OCI-LY3 (cell line): ENCODE measurements at regions not wholly inside any gene's neighbourhood (a gene's known extent, or its start where the extent isn't known, plus 50 kb on each side); places are given as distances from the start of the nearest gene placed in this dataset.

ENCODE experiments used
- CTCF ChIP-seq: fragments of 200-600, 300-600 bp; sonication (generic); IDR thresholded peaks from 2 replicates; pipeline ENCODE4 v1.5.1; 2014; ENCODE audit warnings: antibody characterized with exemption, low read length, low read depth
- EZH2phosphoT487 ChIP-seq: fragments of 200-600 bp; shearing (Covaris generic); IDR thresholded peaks from 2 replicates; pipeline ENCODE4 v1.6.1; 2018; ENCODE audit warnings: antibody characterized with exemption, mixed run types, low read depth

DNA sequence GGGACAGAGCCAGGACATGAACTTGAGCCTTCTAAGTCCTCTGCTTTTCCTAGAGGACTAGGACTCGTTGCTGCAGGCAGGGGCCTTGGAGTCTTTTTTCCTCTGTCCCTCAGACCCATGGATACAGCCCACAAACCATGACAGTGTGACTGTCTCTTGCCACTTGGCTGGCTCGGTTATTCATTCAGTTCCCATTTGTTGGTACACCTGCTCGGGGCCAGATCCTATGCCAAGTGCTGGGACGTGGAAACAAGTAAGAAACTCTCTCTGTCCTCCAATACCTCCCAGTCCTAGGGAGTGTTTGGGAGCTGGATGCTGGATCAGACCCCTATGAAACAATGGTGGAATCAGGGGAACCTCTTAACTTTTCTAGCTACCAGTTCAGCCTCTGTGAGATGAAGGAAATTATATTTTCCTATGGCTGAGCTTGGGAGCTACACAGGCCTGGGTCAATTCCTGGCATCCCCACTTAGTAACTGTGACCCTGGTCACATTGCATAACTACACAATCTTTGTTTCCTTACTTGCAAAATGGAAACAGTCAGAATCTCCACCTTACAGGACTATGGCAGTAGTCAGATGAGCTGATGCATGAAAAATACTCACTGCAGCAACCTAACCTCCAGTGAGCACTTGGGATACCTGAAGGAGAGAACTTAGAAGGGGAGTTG, 106.3 kb upstream of the VRK1 start:
- TF ChIP-seq CTCF (no peak), EZH2phosphoT487 (no peak)
